Anterior cingulate cortex (tissue), 58 donors: ENCODE measurements at regions not wholly inside any gene's neighbourhood (a gene's known extent, or its start where the extent isn't known, plus 50 kb on each side); places are given as distances from the start of the nearest gene placed in this dataset.

ENCODE experiments used
- DNase-seq, 58 donors: peaks; one replicate each; lab custom pipeline; 2025; lab: John Stamatoyannopoulos, UW

GRCh38 chr10:59108296-59108870 lies 68.1 kb upstream of the PHYHIPL start:
- no peak for DNase-seq

- DNase-seq: no peak
These were observed 67.6 kb upstream of the PHYHIPL start for GRCh38 chr10:59108886-59109288.

GRCh38 chr10:59109826-59110225 lies 66.6 kb upstream of the PHYHIPL start:
- DNase-seq: no peak

GRCh38 chr10:59124187-59124586 lies 52.3 kb upstream of the PHYHIPL start:
- peak in 14 of 58 donors; percentile 6 to 32 (median 14) for DNase-seq

- DNase-seq: no peak
These were observed 50.8 kb upstream of the PHYHIPL start for GRCh38 chr10:59125666-59126065.

GRCh38 chr10:59126261-59126660 lies 50.2 kb upstream of the PHYHIPL start:
- no peak for DNase-seq
